CD4-positive, alpha-beta T cell treated with Interleukin-6 for 4 hours (primary cell): ENCODE measurements at regions not wholly inside any gene's neighbourhood (a gene's known extent, or its start where the extent isn't known, plus 50 kb on each side); places are given as distances from the start of the nearest gene placed in this dataset.

Experiments used
- DNase-seq: peaks from one replicate; pipeline ENCODE4 v3.0.0-alpha.2; 2020; ENCODE audit warnings: mixed read lengths

GRCh38 chr5:67350185-67350584 is 153.6 kb upstream of the CD180 start:
- DNase-seq, result no peak

- no peak for DNase-seq
Observed at GRCh38 chr5:67347821-67348220, 151.2 kb upstream of the CD180 start.

GRCh38 chr5:67346611-67347010 is 150.0 kb upstream of the CD180 start:
- DNase-seq, result no peak

DNA sequence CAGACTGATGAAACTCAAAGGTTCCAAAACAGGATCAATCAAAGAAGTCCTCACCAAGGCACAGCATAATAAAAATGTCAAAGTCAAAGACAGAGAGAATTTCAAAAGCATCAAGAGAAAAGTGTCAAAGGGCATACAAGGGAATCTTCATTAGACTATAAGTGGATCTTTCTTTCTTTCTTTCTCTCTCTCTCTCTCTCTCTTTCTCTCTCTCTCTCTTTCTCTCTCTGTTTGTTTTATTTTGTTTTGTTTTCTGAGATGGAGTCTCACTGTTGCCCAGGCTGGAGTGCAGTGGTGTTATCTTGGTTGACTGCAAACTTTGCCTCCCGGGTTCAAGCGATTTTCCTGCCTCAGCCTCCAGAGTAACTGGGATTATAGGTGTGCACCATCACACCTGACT is 148.3 kb upstream of the CD180 start:
- DNase-seq, result no peak

DNA sequence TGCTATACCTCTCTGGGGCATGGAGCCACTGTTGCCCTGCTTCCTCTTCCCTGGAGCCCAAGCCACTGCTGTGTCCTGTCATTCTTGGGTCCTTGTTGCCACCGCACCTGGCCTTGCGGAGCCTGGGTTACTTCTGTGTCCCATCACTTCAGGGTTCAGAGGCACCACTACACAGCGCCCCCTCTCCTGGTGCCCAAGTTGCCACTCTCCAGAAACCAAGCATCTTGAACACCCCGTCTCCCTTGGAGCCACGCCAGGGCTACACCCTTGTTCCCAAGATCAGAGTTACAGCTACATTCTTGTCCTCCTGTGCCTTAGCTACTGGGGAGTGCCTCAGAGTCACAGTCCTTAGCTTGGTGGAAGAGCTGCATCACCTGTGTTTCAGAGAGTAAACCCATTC is 147.2 kb upstream of the CD180 start:
- no peak for DNase-seq

- DNase-seq, result no peak
Observed at GRCh38 chr5:67341478-67341877, 144.9 kb upstream of the CD180 start.

GRCh38 chr5:67339219-67339767 is 142.7 kb upstream of the CD180 start:
- no peak for DNase-seq

DNA sequence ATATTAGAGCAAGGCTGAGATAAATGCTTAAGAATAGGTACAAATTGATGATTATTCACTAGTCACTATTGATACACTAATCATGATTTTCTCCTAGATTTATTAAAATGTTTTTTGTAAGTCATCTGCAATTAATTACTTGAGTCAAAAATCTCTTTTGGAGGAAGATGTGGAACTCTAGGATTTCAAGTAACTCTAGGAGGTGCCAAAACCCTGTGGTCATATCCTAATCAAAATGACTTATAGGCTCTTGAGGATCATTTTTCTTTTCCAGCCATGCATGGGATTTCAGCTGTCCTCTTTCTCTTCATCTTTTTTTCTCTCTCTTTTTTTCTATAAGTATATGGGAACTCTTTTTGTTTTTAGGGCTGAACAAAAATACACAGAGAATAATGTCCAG is 141.8 kb upstream of the CD180 start:
- DNase-seq, result no peak

DNA sequence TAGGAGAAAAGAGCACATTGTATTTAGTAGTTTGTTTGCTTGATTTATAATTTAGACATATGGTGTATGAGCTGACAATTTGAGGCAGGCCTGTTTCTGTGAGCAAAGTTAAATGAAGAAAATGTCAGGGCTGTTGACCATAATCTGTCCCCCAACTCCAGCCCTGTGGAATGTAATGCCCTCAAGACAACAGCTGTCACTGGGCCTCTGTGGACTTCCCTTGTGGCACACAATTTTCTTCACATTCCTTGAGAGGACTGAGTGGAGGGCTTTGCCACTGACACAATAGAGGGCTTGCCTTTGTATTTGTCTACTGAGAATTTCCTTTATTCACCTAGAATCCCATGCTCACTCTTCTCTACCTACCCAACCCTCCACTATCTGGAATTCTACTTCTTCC is 141.2 kb upstream of the CD180 start:
- no peak for DNase-seq

DNA sequence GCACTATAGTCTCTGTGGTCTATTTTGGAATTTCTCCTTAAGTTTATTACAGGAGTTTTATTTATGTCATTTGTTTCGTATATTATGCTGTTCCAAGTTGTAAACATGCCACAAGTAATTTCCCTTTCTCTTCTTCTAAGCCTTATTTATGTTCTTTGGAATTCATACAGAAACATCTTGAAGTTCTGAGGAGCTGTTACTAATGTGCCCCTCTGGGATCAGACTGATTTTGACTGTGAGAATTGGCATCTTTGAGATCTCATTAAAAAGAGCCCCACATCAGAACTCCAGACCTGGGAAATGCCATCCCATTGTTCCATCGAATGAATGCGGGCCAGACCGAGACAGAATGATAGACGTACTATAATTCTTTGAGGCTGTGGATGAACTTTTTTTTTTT is 138.8 kb upstream of the CD180 start:
- no peak for DNase-seq

- DNase-seq, result no peak
Observed at GRCh38 chr5:67334373-67334772, 137.8 kb upstream of the CD180 start.

GRCh38 chr5:67333171-67333570 is 136.6 kb upstream of the CD180 start:
- DNase-seq, result no peak

DNA sequence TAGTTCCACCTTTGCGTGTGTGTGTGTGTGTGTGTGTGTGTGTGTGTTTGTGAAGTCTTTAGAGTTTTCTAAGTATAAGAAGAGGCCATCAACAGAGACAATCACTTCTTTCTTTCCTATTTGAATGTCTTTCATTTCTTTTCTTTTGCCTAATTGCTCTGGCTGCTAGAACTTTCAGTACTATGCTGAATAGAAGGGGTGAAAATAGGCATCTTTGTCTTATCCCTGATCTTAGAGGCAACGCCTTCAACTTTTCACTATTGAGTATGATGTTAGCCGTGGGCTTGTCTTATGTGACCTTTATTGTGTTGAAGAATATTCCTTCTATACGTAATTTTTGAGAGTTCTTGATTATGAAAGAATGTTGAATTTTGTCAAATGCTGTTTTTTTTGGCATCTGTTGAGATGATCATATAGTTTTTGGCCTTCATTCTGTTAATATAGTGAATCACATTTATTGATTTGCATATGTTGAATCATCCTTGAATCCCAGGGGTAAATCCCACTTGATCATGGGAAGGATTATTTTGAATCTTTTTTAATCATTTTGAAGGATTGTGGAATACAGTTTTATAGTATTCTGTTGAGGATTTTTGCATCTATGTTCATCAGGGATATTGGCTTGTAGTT is 134.8 kb upstream of the CD180 start:
- no peak for DNase-seq

DNA sequence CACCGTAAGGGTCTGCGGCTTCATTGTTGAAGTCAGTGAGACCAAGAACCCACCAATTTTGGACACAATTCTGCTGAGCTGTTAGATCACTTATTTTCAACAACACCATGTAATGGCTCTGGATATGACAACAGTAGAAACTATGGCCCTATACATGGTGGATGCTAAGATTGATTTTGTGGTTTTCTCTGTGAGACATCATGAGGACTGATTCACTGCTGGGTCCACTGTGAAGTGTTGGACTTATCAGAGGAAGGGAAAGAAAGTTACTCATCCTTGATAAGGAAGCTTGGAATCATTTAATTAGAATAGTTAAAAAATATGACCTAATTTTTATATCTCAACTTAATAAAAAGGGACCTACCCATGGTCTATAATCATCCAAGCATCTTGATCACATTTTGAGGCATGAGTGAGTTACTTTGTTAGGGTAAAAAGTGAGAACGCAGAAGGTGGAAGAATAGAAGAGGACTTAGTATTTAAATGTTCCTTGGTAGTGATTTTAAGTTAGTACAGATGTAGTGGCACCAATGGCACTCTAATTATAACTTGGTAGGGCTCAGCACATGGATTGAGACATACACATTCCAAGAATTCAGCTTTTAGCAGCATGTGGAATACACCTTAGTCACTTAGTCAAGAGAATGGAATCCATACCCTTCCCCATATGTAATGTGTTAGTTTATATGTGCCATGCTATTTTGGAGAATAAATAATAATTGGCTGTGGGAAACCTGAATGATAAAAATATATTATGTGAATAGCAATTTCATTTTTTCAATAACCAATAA is 123.5 kb upstream of the CD180 start:
- no peak for DNase-seq

DNA sequence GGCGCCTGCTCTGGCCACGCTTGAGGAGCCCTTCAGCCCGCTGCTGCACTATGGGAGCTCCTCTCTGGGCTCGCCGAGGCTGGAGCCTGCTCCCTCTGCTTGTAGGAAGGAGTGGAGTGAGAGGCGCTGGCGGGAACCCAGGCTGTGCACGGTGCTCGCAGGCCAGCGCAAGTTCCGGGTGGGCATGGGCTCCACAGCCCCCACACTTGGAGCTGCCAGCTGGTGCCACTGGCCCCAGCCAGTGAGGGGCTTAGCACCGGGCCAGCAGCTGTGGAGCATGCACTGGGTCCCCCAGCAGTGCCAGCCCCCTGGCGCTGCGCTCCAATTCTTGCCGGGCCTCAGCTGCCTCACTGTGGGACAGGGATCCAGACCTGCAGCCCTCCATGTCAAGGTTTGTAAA is 122.1 kb upstream of the CD180 start:
- no peak for DNase-seq

DNA sequence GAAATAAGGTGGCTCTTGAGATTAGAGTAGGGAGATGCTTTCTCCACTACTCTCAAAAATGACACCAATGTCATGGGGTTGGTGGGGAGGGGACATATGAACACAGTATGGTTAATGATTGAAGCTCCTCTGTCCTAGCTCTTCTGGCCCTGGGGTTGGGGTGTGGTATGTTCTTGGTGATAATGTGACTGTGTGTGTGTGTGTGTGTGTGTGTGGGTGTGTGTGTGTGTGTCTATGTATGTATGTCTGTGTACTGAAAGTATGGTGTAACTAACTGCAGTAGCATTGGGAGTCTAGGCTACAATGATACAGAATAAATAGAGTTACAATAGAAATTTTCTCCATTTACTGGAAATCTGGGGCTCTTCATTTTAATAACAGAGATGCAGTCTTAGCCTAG is 121.0 kb upstream of the CD180 start:
- no peak for DNase-seq

- no peak for DNase-seq
Observed at GRCh38 chr5:67316695-67317094, 120.1 kb upstream of the CD180 start.

- no peak for DNase-seq
Observed at GRCh38 chr5:67315082-67315989, 118.7 kb upstream of the CD180 start.

DNA sequence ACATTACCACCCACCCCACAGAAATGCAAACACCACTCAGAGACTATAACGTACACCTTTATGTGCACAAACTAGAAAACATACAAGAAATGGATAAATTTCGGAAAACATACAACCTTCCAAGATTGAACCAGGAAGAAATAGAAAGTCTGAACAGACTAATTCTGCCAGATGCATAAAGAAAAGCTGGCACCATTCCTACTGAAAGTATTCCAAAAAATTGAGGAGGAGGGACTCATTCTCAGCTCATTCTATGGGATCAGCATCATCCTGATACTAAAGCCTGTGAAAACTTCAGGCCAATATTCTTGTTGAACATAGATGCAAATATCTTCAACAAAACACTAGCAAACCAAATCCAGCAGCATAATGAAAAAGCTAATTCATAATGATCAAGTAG is 115.1 kb upstream of the CD180 start:
- no peak for DNase-seq

DNA sequence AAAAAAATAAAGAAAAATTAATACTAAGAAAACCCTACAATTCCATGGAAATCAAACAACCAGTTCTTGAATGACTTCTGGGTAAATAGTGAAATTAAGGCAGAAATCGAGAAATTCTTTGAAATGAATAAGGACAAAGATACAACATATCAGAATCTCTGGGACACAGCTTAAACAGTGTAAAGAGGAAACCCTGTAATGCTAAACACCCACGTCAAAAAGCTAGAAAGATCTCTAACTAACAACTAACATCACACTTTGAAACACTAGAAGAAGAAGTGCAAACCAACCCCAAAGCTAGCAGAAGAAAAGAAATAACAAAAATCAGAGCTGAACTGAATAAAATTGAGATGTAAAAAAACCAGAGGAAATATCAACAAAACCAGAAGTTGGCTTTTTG is 114.6 kb upstream of the CD180 start:
- DNase-seq, result no peak

DNA sequence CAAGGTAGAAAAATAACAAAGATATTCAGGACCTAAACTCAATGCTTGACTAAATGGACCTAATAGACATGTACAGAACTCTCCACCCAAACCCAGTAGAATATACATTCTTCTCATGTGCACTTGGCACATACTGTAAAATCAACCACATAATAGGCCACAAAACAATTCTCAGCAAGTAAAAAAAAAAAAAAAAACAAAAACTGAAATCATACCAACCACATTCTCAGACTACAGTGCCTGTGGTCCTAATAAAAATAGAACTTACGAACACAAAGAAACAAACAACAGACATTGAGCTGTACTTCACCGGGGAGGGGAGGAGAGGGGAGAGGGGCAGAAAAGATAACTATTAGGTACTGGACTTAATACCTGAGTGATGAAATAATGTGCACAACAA is 114.1 kb upstream of the CD180 start:
- no peak for DNase-seq

GRCh38 chr5:67310169-67310568 is 113.6 kb upstream of the CD180 start:
- DNase-seq, result no peak

DNA sequence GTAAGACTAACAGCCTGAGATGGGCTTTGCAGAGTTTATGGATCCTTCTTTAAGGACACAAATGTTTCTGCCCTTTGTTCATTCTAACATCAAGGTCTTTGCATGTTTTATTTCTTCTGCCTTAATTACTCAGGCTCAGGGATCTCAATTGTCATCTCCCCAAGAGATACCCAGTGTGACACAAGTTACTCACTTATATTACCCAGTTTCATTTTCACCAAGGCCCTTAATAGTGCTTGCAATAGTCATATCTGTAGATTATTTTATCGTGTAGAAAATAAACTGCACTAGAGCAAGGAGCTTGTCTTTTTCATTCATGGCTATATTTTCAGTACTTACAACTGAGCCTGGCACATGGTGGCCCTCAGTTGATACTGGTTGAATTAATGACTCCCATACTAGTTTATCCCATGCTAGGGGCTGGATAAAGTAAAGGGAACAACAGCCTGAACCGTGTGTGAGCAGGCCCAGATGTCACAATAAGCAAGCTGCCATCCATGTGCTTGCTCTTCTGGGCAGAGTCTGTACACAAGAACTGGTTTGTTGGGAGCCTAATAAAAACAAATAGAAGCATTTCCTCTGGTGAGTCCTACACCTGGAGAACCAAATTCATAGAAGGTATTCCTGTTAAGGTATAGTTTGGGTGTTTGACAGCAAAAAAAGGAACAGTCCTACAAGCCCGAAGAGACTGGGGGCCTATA is 112.5 kb upstream of the CD180 start:
- DNase-seq, result no peak
